ENCODE measurements at regions not wholly inside any gene's neighbourhood (a gene's known extent, or its start where the extent isn't known, plus 50 kb on each side); places are given as distances from the start of the nearest gene placed in this dataset.

GRCh38 chr16:88282564-88283395 lies 100.0 kb upstream of the ZNF469 start:
- TF ChIP-seq POLR2AphosphoS5 (IDR thresholded peaks at IDR 0.05; ENCODE audit: low read depth, low read length): no peak
- no peak for TF ChIP-seq SPI1 (IDR thresholded peaks at IDR 0.05; ENCODE audit: low read depth, low read length)
- no peak for TF ChIP-seq POLR2A (IDR thresholded peaks at IDR 0.05; ENCODE audit: low read depth, low read length)
- TF ChIP-seq TAF1 (IDR thresholded peaks at IDR 0.05; ENCODE audit: low read depth, low read length): no peak
